Suppressor macrophage treated with lipopolysaccharide for 1 hour (primary cell): ENCODE measurements at regions not wholly inside any gene's neighbourhood (a gene's known extent, or its start where the extent isn't known, plus 50 kb on each side); places are given as distances from the start of the nearest gene placed in this dataset.
"Not testable (repeated sequence)": the region's sequence is repeated elsewhere in the genome, so short reads cannot be mapped to it uniquely, and the experiment has no call there.

ENCODE experiments used
- DNase-seq, 3 donors: peaks; one replicate each; pipeline ENCODE4 v3.0.0-alpha.2; 2020 to 2022

DNA sequence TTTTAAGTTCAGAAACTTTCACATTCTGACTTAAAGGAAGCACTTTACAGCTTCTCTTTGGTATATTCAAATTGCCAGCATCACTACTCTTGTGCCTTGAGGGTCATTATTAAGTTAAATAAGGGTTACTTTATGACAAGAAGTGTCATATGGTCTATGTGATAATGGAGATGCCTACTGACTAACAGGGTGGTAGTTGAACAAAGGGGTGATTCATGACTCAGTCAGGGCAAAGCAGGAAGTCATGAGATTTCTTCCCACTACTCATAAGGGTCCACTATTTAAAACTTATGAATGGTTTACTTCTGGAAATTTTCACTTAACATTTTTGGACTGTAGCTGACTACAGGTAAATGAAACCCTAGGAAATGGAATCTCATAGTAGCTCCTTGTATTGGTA is 938.3 kb upstream of the PTPRD start:
- no peak for DNase-seq

DNA sequence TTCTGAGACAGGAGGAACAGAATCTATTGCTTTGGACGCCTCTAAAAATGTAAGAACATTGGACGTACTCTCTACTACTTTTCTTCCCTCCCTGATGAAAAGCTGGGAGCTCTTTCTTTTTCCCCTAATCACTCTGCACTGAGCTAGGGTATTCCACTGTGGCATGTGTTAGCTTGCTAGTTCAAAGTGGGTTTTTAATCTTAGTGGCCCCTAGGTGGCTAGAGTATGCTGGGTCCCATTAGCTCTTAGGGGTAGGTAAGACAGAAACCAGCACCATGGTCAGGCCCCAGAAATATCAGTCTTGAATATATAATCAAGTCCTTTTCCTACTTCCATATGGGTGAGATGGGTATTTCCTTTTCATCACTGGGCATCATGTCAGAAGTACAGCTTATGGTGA is 945.2 kb upstream of the PTPRD start:
- no peak for DNase-seq

DNA sequence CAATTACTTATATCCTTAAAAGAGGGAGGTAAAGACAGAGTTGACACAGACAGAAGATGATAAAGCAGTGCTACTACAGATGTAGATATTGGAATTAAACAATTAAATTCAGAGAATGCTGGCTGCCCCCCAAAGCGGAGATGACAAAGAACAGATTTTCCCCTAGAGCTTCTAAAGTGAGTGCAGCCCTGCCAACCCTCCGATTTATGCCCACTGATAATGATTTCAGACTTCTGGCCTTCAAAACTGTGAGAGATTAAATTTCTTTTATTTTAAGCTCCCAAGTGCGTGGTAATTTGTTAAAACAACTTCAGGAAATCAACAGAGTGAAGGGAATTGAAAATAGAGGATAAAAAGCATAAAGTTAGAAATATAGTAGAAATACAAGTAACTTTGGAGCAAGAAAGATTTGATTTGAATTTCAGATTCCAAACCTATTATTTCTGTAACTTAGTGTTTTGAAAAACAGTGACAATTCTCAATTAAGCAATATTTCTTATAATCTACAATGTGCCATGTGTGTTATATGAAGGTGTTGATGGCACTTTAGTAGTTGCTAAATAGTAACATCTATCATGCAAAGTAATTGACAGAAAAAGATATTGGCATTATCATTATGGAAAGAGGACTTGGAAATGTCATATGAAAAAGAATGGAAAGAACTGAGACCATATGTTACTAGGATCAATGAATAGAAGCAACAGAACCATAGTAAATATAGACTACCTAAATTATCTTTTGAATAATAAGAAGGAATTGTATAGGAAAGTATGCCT is 946.4 kb upstream of the PTPRD start:
- DNase-seq = no peak

DNA sequence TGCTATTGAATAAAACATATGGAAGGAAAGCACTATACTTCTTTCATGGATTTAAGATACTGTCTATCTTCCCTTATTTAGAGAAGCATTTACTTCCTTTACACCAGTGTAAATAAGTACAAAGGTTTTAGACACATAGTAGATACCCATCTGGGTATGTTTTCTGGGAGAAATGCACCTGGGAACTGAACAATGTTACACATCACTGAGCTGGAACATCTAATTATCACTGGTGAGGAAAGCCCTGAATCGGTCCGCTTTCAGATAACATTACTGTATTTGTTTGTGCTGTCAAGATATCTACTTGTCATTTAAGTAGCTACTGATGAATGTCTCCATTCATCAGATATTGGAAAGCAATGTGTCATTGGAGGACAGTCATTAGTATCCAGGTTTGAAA is 964.7 kb upstream of the PTPRD start:
- DNase-seq = peak in 1 of 3 donors; percentile 5

DNA sequence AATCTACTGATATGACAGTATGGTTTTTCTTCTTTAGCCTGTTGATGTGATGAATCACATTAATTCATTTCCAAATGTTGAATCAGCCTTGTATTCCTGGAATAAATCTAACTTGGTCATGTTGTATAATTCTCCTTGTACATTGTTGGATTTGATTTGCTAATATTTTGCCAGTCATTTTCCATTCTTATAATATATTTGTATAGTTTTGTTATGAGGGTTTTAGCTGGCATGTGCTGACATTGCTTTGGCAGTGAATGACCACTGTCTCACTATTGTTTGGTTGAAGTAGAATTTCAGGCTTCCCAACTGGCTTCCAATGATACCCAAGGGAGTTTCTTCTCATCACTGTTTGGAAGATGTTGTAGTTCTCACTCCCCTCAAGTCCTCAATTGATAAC is 983.0 kb upstream of the PTPRD start:
- no peak for DNase-seq

DNA sequence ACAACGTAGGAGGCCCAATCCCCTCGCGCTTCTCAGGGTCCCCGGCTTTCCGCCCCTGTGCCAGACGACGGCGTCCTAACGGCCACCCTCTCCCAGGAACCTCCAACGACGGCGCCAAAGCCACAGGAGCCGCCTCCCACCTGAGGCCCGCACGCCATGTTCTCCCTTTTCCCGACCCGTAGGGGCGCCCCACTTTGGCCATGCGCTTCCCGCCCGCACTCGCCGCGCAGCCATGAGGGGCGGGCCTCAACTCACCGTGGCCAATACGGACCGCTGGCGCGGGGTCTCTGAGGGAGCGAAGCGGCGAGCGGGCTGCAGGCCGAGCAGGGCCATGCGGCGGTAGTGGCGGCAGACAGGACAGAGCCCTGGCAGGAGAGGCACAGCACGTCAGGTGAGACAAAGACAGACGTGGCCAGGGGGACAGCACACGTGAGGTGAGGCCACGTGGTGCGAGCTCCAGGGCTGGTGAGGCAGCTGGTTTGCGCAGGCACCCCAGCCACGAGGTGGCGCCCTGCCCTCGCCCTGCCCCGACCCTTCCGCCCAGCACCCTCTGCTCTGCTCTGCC is 1005.5 kb upstream of the PTPRD start:
- no peak for DNase-seq

DNA sequence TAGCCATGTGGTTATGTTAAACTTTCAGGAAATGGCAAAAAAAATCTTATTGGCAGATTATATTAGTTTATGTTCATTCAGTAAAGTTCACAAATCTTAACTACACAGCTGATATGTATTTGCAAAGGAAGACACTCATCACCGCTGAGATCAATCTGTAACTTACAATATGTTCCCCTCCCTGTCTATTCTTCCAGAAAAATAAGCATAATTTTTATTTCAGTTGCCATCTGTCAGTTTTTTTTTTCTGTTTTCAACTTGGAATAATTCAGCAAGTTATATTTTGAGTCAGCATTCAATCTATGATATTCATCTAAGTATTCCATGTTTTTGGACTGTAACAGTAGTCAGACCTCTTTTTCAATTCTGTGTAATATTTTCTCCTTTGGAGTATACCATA is 1019.9 kb upstream of the PTPRD start:
- no peak for DNase-seq

DNA sequence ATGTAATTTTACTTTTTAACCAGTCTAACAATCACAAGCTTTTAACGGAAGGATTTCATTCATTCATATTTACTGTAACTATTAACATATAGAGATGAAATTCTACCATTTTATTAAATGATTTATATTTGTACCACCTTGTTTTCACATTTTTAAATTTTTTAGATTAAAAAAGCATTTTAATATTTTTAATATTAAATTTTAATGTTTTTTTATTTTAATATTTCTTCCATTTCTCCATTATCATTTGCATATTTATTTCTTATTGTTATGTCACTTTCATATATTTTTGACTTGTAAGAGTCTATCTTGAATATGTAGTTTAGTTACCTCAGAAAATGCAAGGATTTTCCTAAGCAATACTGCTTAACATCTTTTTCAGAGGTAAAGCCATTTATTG is 1034.0 kb upstream of the PTPRD start:
- no peak for DNase-seq

DNA sequence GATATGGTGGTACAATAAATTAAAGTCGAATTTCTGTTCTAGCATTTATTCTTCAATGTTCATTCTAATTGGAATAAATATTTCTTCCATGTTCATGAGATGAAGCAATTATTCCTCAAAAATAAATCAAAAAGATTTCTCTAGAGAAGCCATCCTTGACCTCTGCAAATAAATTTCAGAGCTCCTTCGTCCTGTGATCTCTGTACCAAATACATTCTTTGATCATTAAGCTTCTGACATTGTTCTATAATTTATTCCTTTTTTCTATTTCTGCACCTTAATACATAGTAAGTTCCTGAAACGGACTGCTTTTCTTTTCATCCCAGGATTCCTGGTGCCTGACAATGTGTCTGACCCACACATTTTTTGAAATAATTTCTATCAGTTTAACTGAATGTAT is 1039.3 kb upstream of the TYRP1 start:
- no peak for DNase-seq

DNA sequence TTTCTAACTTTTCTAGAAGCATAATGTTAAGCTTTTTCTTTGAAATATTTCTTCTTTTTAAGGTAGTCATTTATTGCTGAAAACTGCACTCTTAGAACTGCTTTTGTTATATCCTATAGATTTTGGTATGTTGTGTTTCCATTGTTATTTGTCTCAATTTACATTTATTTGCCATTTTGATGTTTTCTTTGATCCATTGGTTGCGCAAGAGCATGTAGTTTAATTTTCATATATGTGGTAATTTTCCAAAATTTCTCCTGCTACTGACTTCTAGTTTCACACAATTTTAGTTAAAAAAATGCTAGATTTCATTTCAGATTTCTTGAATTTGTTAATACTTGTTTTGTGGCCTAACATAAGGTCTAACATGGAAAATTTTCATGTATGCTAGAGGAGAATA is 1029.3 kb upstream of the TYRP1 start:
- no peak for DNase-seq

DNA sequence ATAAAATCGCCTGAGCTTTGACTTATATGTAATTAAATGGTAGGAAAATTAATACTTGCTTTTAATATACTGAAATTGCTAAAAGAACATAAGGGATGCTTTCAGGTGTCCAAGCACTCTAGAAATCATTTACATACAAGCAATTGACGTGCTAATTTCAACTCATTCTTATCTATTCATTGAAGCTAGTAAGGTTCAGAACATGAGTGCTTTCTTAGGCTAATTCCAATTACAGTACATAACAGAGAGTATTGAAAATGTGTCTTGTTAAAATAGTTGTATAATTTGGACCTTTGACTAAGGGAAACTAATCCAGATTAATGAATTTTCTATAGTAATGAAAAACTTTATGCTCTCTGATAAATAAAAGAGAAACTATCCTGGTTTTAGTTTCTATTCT is 1016.4 kb upstream of the TYRP1 start:
- no peak for DNase-seq

DNA sequence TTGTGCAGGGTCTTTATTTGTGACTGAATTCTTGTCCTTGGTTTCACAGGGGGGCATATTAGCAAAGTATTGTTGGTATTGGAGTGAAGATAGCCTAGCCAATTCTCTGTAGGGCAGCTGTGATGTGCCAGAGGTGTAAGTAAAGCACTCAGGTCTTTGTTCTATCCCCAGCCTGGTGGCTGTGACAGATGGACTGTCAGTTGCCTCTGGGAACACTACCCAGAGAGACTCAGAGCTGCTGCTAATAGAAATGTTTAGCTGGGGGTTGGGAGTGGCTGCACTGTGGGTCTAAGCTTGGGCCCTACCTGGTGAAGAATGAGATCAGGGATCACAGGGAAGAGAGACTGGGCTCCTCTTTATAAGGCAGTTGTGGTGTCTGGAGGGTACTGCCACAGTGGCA is 1006.5 kb upstream of the TYRP1 start:
- no peak for DNase-seq

DNA sequence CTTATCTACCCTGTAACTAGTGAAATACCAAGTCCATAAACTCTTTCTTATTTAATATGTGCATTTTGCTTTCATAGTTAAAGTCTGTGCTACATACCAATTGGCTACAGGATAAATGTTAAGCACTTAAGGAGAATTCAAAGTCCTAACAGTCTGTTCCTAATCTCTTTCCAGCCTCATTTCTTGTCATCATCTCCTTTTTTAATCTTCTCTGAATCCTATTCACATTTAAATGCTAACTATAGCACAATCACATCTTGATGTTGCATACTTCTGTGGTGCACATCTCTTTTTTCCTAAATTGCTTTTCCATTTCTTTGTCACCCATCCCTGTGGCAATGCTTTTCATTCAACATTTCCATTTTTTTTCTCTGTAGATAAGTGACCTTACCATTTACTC is 996.1 kb upstream of the TYRP1 start:
- no peak for DNase-seq

DNA sequence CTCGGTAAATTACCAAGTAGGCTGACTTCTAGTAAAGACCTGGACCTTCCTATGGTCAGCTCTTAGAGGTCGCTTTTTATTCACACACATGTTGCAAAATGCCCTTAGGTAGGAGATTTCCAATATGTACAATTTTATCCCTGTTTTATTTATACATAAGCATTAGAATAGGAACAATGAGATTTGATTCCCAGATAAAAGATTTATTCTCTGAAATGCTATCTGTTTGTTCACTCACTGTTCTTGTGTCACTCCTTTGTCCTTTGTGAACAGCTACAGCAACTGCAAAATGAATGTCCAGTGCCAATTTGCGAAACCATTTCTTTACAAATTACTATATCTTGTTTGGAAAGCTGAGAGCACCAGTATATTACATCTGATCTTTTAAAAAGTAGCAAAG is 991.5 kb upstream of the TYRP1 start:
- no peak for DNase-seq

DNA sequence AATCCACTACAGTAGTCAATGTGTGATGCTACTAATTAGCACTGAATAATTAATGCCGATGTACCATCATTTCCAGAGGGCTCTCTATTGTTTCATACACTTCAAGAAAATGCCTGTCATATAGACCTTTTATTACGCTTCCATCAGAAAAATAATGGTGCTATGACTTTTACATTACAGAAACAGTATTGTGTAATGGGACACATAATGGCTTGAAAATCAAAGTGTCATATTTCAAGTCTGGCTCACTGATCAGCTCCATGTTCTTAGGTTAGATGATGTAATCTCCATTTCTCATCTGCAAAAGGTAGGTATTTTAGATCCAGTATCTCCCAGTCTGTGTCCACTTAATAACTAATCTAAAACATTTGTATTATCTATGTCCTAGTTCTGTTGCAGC is 990.6 kb upstream of the TYRP1 start:
- DNase-seq = no peak

DNA sequence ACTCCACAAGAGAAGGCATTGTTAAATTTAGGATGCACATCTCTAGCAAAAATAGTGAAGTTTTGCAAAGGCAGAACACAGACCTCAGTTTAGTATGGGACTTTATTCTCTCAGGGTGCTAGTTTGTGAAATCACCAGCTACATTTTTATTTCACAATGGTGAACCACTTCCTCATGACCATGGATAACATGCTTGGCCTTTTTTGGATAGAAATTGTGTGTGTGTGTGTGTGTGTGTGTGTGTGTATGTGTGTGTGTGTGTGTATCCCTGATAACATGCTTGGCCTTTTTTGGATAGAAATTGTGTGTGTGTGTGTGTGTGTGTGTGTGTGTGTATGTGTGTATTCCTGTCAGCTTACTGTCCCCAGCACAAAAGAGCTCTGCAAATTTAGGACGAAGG is 989.0 kb upstream of the TYRP1 start:
- DNase-seq = not testable (repeated sequence)

DNA sequence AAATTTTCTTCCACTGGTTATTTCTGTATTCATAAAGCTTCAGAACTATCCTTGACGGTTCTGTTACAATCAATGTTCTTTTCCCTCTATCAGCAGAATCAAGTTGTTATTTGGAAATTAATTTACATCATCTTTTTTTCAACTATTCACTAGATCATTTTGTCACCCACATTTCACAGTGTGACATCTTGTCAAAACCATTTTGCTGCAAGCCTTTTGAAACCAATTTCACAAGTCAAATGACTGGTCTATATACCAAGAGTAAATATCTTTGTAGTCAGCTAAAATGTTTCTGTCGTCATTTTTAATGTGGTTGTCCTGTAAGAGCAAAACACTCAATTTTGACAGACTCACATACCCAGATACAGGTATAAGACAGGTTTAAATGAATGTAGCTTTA is 984.3 kb upstream of the TYRP1 start:
- no peak for DNase-seq

DNA sequence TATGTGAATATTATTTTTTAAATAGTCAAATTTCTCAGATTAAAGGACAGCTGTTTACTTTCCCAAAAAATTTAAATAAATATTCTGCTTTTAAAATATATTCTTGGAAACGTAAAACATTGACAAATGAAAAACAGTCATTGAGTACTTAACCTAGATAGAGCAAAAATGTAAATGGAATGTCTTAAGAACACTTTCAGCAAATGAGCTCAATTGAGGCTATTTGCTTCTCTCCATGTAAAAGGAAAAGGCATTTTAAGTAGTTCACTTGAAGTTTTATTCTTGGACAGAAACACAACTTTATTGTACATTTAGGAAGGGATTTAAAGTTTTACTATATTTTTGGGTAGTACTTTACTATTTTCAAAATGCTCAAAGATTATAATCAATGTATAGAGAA is 983.6 kb upstream of the TYRP1 start:
- no peak for DNase-seq

DNA sequence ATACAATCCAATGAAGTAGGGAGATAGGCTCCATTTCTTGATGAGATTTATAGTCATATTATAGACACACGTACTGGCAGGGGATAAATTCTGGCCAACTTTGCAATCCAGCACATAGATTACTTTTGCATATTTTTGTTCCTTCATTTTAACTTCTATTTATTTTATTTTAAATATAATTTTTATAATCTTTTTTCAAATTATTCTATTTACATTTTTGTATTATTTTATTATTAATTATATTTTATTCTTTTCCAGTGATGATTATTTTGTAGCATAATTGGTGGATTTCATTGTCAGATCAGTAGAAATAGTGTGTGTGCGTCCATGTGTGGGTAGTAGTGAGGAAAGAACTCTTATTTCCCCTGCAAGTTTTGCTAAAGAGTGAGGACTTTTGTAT is 980.1 kb upstream of the TYRP1 start:
- no peak for DNase-seq

DNA sequence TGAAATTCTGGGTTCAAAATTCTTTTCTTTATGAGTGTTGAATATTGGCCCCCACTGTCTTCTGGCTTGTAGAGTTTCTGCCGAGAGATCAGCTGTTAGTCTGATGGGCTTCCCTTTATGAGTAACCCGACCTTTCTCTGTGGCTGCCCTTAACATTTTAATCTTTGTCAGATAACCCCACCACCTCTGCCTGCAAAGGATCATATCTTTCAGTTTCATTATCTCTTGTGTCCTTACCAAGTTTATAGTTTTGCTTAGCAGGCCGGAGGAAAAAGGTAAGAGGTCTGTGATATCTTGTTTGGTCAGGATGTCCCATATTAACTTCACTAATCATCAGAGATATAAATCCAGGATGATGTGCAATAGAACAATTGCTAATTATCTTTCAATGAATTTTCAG is 970.2 kb upstream of the TYRP1 start:
- no peak for DNase-seq

DNA sequence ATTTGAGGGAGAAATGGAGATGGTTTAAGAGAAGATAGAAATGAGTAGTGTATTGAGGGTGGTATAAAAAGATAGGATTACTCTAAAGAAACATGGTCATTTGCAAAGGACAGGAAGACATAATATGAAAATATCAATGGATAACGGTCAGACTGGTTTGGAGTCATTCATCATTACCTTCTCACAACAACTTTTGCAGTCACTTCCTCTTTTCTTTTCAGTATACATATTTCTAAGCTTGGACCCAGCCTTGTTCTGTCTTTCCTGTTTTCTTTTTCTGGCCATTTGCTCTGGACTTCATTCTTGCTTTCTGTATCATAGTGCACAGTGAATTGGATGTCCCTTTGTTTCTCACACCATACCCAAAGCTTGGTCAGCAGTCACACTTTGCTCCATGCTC is 966.5 kb upstream of the TYRP1 start:
- no peak for DNase-seq

DNA sequence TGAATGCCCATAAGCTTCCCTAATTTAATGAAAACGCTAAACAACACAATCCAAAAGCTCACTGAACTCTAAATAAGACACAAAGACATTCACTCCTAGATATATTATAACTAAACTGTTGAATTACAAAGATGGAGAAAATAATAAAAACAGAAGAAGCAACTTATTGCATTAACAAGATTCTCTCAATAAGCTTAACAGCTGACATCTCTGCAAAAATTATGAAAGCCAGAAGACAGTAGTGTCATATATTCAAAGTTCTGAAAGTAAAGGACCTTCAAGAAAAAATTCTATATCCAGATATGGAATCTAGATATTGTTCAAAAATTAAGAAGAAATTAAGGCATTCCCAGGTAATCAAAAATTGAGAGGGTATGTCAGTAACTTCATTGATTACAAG is 957.8 kb upstream of the TYRP1 start:
- no peak for DNase-seq

DNA sequence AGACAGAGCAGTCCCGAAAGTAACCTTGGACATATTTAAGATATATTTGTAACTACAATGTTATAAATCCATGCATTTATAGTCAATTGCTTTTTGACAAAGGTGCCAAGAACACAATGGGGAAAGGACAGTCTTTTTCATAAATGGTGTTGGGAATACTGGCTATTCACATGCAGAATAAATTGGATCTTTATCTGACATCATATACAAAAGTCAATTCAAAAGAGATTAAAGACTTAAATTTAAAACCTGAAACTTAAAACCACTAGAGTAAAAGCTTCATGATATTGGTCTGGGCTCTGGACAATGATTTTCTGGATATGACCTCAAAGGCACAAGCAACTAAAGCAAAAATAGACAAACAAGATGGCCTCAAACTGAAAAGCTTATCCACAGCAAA is 950.7 kb upstream of the TYRP1 start:
- DNase-seq = no peak

DNA sequence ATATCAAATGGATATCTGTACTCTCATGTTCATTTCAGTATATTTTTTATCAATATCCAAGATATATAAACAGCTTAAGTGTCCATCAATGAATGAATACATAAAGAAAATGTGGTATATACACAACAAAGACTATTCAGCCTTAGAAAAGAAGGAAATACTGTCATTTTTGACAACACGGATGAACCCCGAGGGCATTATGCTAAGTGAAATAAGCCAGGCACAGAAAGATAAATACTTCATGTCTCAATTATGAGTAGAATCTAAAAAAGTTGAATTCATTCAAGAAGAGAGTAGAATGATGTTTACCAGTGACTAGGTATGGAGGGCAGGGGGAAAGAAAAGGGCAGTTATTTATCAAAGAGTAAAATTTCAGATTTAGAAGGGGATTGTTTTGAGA is 949.8 kb upstream of the TYRP1 start:
- no peak for DNase-seq

DNA sequence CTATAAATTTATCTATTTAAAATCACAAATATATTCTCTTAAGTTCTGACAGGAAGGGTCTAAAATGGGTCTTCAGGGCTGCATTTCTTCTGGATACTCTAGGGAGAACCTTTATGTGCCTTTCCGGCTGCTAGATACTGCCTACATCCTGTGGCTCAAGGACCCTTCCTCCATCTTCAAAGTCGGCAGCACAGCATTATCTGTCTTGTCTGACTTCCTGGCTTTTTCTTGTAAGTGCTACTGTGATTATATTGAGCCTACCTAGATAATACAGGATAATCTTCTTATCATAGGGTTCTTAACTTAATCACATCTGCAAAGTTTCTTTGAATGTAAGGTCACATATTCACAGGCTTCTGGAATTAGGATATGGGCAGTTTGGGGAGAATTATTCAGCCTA is 943.8 kb upstream of the TYRP1 start:
- DNase-seq = no peak
